Activated naive CD4-positive, alpha-beta T cell (primary cell): ENCODE measurements at regions not wholly inside any gene's neighbourhood (a gene's known extent, or its start where the extent isn't known, plus 50 kb on each side); places are given as distances from the start of the nearest gene placed in this dataset.
"Not testable (repeated sequence)": the region's sequence is repeated elsewhere in the genome, so short reads cannot be mapped to it uniquely, and the experiment has no call there.

Experiments used
- DNase-seq, 4 experiments: peaks; one replicate each; lab custom pipeline; 2025; lab: John Stamatoyannopoulos, UW

- no peak for DNase-seq
Measured at GRCh38 chr13:53276265-53276664, 247.7 kb downstream of the OLFM4 start.

GRCh38 chr13:53281677-53282076 lies 253.1 kb downstream of the OLFM4 start:
- DNase-seq: no peak

- no peak for DNase-seq
Measured at GRCh38 chr13:53285896-53286430, 257.4 kb downstream of the OLFM4 start.

GRCh38 chr13:53298396-53298795 lies 269.8 kb downstream of the OLFM4 start:
- no peak for DNase-seq

- no peak for DNase-seq
Measured at GRCh38 chr13:53301449-53301848, 272.8 kb downstream of the OLFM4 start.

- DNase-seq: not testable (repeated sequence)
Measured at GRCh38 chr13:53305419-53305818, 276.8 kb downstream of the OLFM4 start.

GRCh38 chr13:53310786-53311185 lies 282.2 kb downstream of the OLFM4 start:
- no peak for DNase-seq

- DNase-seq: no peak
Measured at GRCh38 chr13:53311561-53311960, 282.9 kb downstream of the OLFM4 start.

- DNase-seq: no peak
Measured at GRCh38 chr13:53321296-53321801, 292.7 kb downstream of the OLFM4 start.

- DNase-seq: no peak
Measured at GRCh38 chr13:53324656-53325055, 296.0 kb downstream of the OLFM4 start.

GRCh38 chr13:53326716-53327115 lies 298.1 kb downstream of the OLFM4 start:
- DNase-seq: no peak

- no peak for DNase-seq
Measured at GRCh38 chr13:53327680-53328315, 299.2 kb downstream of the OLFM4 start.

GRCh38 chr13:53336441-53337160 lies 308.0 kb downstream of the OLFM4 start:
- DNase-seq: no peak

- no peak for DNase-seq
Measured at GRCh38 chr13:53338760-53339159, 310.1 kb downstream of the OLFM4 start.

- DNase-seq: no peak
Measured at GRCh38 chr13:53340505-53341143, 312.0 kb downstream of the OLFM4 start.

GRCh38 chr13:53341144-53341510 lies 312.5 kb downstream of the OLFM4 start:
- DNase-seq: no peak

- DNase-seq: no peak
Measured at GRCh38 chr13:53342623-53343360, 314.2 kb downstream of the OLFM4 start.

GRCh38 chr13:53343361-53343744 lies 314.7 kb downstream of the OLFM4 start:
- DNase-seq: no peak

- no peak for DNase-seq
Measured at GRCh38 chr13:53351021-53351420, 322.4 kb downstream of the OLFM4 start.

GRCh38 chr13:53357582-53357981 lies 329.0 kb downstream of the OLFM4 start:
- DNase-seq: no peak

- no peak for DNase-seq
Measured at GRCh38 chr13:53368948-53369347, 340.3 kb downstream of the OLFM4 start.

GRCh38 chr13:53379485-53379884 lies 350.9 kb downstream of the OLFM4 start:
- DNase-seq: no peak
